ENCODE measurements at regions not wholly inside any gene's neighbourhood (a gene's known extent, or its start where the extent isn't known, plus 50 kb on each side); places are given as distances from the start of the nearest gene placed in this dataset.
"Not testable (repeated sequence)": the region's sequence is repeated elsewhere in the genome, so short reads cannot be mapped to it uniquely, and the experiment has no call there.

DNA sequence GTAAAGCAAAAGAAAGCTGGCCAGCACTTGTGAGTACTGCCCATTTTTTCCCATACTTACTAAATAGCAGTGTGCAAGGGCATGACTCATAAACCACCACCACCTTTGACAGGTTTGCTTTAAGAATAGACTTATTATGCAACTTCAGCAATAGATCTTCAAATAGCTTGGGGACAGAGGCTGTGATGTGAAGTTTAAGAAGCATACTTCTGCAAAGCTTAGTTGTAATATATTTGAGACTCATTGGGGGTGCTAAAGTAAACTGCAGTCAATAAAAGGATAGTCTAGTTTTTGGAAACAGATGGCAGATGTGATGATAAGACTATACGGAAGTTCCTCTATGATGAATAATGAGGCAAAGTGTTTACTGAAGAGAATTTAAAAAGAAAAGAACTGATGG is 210.0 kb downstream of the PLA2G4A start:
- DNase-seq: no peak

DNA sequence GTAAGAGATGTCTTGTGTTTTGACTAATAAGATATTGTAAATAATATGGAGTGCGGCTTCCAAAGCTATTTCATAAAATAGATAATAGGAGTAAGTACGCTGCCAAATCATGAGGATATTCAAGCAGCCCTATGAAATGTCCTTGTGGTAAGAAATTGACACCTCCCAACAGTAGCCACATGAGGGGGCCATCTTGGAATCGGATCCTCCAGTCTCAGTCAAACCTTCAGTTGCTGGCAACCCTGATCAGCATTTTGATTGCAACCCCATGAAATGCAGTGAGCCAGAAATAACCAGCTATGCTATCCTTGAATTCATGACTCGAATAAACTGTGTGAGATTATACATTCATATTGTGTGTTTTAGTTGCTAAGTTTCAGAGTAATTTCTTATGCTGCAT is 212.4 kb downstream of the PLA2G4A start:
- DNase-seq: no peak

- DNase-seq: no peak
Observed at GRCh38 chr1:187042538-187042937, 213.8 kb downstream of the PLA2G4A start.

DNA sequence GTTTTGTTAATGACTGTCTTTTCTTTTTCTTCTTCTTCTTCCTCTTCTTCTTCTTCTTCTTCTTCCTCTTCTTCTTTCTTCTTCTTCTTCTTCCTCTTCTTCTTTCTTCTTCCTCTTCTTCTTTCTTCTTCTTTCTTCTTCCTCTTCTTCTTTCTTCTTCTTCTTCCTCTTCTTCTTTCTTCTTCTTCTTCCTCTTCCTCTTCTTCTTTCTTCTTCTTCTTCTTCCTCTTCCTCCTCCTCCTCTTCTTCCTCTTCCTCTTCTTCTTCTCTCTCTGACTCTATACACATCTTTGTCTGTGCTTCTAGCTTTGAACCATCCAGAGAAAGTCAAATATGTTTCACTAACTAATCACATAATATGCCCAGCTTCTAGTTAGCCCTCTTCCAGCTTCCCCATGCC is 214.7 kb downstream of the PLA2G4A start:
- DNase-seq: not testable (repeated sequence)

GRCh38 chr1:187044411-187044810 is 215.7 kb downstream of the PLA2G4A start:
- DNase-seq: no peak

DNA sequence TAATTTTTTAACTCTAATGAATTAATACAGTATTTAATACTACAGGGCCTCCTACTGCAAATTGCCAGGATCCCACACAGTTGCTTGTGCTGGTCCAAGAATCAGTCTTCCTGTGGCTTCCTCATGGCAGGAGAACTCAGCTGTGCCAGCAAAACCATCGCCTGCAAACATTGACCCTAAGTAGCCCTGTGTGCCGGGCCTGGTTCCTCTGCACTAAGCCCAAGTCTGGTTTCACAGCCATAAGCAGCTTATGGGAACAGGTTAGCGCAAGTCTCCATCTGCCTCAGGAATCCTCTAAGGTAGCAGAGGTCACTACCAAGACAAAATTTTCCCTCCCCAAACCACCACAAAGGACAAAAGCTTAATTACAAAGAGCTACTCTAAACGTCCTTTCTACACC is 216.6 kb downstream of the PLA2G4A start:
- DNase-seq: no peak

DNA sequence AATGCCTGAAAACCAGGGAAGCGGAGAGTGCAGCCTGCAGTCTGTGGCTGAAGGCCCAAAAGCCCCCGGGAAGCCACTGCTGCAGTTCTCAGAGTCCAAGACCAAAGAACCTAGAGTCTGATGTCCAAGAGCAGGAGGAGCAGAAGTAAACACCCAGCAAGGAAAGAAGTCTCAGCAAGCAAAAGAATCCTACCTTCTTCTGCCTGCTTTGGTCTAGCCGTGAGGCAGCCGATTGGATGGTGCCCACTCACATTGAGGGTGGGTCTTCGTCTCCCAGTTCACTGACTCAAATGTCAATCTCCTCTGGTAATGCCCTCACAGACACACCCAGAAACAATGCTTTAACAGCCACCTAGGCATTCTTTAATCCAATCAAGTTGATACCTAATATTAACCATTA is 217.5 kb downstream of the PLA2G4A start:
- no peak for DNase-seq

- no peak for DNase-seq
Observed at GRCh38 chr1:187047298-187047697, 218.5 kb downstream of the PLA2G4A start.

DNA sequence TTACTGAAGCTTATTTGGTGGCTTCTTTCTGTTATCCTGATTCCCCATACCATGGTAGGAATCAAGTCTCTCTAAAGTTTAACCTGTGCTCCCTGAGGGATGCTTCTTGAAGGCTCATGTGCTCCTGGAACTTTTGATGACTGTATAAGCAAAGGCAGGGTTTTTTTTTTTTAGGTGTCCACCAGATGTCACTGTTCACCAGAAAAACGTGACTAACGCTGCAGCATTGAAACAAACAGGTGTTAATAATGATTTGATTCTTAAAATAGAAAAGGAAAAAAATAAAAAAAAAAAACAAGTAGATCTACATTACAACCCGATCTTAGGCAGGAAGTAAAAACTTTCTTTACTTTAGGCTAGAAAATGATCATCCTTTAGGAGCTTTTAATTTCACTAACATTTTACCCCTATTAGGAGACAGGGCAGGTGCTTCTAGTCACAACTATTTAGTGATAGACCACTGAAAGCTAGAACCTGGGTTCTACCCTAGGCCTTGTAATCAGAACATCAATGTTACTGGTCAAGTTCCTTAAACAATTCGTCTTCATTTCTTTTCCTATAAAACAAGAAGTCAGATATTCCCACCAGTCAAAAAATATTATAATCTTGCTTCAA is 223.0 kb downstream of the PLA2G4A start:
- peak in 1 of 2 experiments; percentile 29 for DNase-seq

DNA sequence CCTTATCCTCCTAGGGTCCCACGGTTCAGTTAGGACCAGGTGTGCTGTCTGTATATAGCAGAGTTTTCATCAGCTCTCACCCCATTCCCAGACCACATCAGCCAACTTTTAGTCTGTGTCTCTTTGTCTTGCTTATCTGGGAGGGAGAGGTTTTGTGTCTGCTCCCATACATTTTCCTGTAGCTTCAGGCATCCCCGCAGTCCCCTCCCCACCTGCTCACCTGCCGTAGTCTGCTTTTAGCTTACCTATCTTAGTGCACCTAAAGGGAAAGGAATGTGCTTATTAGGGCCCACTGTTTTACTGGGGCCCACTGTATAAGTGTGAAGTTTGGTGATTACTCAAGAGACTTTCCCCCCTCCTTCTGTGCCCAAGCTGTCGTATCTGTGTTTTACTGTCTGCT is 225.1 kb downstream of the PLA2G4A start:
- no peak for DNase-seq

DNA sequence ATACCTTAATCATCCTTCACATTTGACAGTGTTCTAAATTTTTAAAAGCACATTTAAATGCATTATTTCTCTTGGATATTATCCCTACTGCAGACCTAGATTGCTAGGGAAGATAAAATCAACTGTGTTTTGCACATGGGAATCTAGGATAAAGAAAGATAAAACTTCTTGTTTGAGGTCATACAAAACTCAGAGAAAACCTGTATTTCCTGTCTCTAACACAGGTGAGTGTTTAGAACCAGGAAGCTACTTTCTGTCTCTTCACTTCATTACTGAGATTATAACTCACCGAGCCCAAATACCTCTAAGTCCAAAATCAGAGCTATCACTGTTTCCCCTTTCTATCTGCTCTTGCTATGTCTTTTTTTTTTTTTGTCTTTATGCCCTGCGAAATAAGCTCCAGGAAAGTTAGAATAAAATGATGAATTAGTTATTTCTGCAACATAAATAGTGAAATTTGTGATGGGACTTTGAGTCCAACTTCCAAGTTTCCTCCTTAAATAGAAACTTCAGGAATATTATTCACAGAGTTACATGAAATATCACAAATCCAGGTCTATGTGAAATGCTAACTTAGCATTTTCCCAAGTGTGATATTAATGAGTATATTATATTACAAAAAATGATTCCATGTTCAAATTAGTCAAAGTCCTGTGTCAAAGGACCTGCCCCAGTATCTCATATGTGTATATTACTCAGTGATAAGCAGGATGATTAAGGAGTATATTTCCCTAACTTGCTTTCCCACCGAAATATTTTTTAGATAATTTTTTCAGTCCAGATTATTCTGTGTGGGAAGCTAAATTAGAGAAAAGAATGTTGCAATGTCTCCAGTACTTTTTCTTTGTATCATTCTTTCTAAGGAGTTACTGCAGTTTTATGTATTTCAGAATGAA is 226.4 kb downstream of the PLA2G4A start:
- no peak for DNase-seq

DNA sequence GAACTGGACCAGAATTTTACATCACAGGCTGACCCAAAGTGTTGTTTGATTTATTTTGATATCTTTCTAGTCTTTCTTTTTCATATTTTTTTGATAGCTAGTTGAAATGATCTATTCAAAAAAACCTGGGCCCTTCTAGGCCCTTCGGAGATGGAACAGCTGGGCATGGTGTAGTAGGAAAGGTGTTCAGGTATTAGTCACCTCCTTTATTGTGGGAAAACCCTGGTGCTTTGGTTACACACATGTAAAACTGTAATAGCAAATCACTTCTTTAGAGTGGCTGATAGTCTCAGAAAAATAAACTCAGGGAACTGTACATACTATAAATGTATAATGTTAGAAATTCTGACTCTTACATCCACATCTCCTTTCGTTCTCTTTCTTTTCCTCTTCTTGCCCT is 234.5 kb downstream of the PLA2G4A start:
- no peak for DNase-seq

DNA sequence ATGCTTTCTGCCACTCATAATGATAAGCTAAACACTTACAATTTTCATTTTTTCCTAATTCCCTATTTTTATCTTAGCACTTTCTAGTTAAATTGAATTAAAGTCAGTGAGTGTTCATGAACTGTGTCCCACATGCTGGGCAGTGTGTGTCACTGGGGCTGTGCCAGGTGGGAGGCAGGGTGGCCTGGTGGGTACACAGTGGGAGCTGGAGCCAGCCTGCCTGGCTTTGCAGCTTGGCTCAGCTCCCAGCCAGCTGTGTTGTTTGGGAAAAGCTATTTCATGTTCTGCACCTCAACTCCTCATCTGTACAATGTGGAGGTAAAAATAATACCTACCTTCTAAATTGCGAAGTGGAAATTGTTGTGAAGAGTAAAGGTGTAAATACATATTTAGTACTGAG is 238.4 kb downstream of the PLA2G4A start:
- DNase-seq: no peak

GRCh38 chr1:187070076-187070475 is 241.3 kb downstream of the PLA2G4A start:
- no peak for DNase-seq

DNA sequence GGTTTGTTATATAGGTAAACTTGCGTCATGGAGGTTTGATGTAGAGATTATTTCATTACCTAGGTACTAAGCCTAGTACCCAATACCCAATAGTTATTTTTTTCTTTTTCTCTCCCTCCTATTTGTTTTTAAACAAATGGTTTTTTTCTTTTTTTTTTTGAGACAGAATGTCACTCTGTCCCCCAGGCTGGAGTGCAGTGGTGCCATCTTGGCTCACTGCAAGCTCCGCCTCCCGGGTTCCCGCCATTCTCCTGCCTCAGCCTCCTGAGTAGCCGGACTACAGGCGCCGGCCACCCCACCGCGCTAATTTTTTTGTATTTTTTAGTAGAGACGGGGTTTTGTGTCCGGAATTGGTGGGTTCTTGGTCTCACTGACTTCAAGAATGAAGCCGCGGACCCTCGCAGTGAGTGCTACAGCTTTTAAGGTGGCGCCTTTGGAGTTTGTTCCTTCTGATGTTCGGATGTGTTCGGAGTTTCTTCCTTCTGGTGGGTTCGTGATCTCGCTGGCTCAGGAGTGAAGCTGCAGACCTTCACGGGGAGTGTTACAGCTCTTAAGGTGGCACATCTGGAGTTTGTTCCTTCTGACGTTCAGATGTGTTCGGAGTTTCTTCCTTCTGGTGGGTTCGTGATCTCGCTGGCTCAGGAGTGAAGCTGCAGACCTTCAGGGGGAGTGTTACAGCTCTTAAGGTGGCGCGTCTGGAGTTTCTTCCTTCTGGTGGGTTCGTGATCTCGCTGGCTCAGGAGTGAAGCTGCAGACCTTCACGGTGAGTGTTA is 243.7 kb downstream of the PLA2G4A start:
- DNase-seq: peak in 1 of 2 experiments; percentile 13

GRCh38 chr1:187073035-187073560 is 244.3 kb downstream of the PLA2G4A start:
- peak in 1 of 2 experiments; percentile 3 for DNase-seq

DNA sequence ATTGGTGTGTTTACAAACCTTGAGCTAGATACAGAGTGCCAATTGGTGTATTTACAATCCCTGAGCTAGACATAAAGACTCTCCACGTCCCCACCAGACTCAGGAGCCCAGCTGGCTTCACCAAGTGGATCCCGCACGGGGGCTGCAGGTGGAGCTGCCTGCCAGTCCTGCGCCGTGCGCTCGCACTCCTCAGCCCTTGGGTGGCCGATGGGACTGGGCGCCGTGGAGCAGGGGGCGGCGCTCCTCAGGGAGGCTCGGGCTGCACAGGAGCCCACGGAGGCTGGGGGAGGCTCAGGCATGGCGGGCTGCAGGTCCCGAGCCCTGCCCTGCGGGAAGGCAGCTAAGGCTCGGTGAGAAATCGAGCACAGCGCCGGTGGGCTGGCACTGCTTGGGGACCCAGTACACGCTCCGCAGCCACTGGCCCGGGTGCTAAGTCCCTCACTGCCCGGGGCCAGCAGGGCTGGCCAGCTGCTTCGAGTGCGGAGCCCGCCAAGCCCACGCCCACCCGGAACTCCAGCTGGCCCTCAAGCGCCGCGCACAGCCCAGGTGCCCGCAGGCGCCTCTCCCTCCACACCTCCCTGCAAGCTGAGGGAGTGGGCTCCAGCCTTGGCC is 245.0 kb downstream of the PLA2G4A start:
- not testable (repeated sequence) for DNase-seq

- no peak for DNase-seq
Observed at GRCh38 chr1:187074445-187075048, 245.8 kb downstream of the PLA2G4A start.

DNA sequence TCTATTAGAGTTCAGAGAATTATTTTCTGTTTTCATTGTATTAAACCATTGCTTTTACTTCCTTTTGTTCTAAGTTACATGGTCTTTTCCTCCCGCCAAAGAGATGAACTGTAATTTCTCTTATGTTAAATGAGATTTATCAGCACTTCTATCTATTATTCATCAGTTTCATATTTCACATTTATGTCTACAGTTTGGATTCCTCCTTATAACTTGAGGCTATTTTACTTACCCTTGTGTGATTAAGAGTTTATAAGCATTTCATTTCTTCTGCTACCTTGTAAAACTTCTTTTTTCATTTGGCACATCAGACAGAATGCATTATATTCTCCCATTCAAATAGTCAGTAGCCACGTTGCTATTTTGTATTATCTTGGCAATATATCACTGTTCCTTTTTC is 248.2 kb downstream of the PLA2G4A start:
- no peak for DNase-seq

DNA sequence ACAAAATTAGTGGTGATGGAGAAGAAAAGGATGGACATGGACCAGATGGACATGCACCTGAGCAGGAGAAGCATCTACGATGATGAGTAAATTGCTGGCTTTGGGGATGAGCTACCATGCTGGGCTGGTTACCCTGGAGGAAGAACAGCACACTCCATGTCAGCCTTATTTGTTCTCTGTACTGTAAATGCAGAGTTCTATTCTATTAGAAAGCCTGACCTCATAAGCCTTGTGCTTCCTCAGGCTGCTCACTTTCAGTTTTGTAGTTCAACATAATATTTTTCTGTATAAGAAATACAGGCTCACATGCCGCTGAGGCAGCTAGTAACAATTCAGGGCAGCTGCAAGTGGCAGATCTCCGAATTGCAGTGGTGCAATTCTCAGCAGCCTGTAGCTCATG is 249.6 kb downstream of the PLA2G4A start:
- no peak for DNase-seq

DNA sequence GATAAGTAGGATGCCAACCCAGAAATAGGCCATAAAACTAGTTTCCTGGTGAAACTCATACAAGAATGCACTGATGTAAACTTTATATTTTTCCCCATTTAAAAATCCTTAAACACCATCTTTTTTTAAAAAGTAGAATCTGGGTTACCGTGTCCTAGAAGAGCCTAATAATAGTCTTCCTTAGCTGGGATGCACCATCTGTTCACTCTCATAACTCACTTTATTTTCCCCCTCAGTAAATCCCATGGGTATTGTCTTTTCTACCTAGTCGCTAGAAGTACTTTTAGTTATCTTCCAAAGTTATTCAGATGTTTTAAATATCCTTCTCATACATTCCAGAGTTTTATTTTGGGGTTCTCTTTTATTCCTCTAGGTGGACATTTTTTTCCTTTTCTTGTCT is 250.2 kb downstream of the PLA2G4A start:
- DNase-seq: no peak

DNA sequence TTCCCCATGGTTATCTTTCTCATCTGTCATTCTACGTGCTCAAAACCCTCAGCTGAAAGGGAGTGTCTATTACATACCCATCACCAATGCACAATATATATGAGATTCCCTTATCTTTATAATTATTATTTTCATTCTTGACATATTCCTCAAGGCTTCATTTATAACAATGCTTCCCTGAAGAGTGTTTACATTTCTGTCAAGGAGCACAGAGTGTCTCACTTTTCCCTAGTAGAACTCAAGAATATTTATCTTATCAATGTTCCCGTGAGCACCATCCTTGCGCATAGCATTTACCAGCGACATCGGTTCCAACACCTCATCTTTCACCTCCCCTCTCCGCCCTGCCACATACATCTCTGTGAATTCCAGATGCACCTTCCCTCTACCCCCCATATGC is 250.6 kb downstream of the PLA2G4A start:
- no peak for DNase-seq

- DNase-seq: no peak
Observed at GRCh38 chr1:187091666-187092065, 262.9 kb downstream of the PLA2G4A start.
